Choroid plexus epithelial cell (primary cell): ENCODE measurements at regions not wholly inside any gene's neighbourhood (a gene's known extent, or its start where the extent isn't known, plus 50 kb on each side); places are given as distances from the start of the nearest gene placed in this dataset.

Source experiments
- DNase-seq: peaks from one replicate; pipeline ENCODE4 v3.0.0-alpha.2; 2010; ENCODE audit warnings: low read depth
- H3K4me3 ChIP-seq: 2 replicates; pipeline ENCODE4 v1.5.1; 2011; ENCODE audit warnings: low read depth, mild to moderate bottlenecking, control low read depth, low read length, moderate library complexity
- CTCF ChIP-seq: conservative IDR thresholded peaks from 2 replicates; pipeline ENCODE4 v1.5.1; 2011; ENCODE audit warnings: low read depth, mild to moderate bottlenecking, control low read depth, inconsistent platforms, low read length, moderate library complexity

- no peak overlapping the region for H3K4me3 ChIP-seq
- TF ChIP-seq CTCF: no peak
- DNase-seq: no peak
Measured at GRCh38 chr5:51001227-51001923, 334.9 kb downstream of the PARP8 start.

- TF ChIP-seq CTCF: no peak
- no peak for DNase-seq
- no peak overlapping the region for H3K4me3 ChIP-seq
Measured at GRCh38 chr5:51002368-51002767, 335.9 kb downstream of the PARP8 start.

- no peak for DNase-seq
- no peak overlapping the region for H3K4me3 ChIP-seq
- no peak for TF ChIP-seq CTCF
Measured at GRCh38 chr5:51013036-51013435, 346.6 kb downstream of the PARP8 start.

- no peak for TF ChIP-seq CTCF
- no peak overlapping the region for H3K4me3 ChIP-seq
- DNase-seq: no peak
Measured at GRCh38 chr5:51018423-51018822, 352.0 kb downstream of the PARP8 start.

- no peak for TF ChIP-seq CTCF
- no peak for DNase-seq
- H3K4me3 ChIP-seq: no peak overlapping the region
Measured at GRCh38 chr5:51024263-51024662, 357.8 kb downstream of the PARP8 start.

- no peak overlapping the region for H3K4me3 ChIP-seq
- TF ChIP-seq CTCF: no peak
- DNase-seq: no peak
Measured at GRCh38 chr5:51027271-51027670, 356.0 kb upstream of the ISL1 start.

GRCh38 chr5:51028394-51028793 lies 354.9 kb upstream of the ISL1 start:
- H3K4me3 ChIP-seq: no peak overlapping the region
- no peak for DNase-seq
- no peak for TF ChIP-seq CTCF
